ENCODE measurements at regions not wholly inside any gene's neighbourhood (a gene's known extent, or its start where the extent isn't known, plus 50 kb on each side); places are given as distances from the start of the nearest gene placed in this dataset.
A peak's percentile ranks its signal among the peaks of the same experiment; 100 is the strongest.
"Not testable (repeated sequence)": the region's sequence is repeated elsewhere in the genome, so short reads cannot be mapped to it uniquely, and the experiment has no call there.

GRCh38 chr2:58501371-58502160 is 260.4 kb upstream of the FANCL start:
- no peak for DNase-seq

GRCh38 chr2:58497168-58497567 is 256.0 kb upstream of the FANCL start:
- no peak for DNase-seq

GRCh38 chr2:58495806-58496205 is 254.7 kb upstream of the FANCL start:
- no peak for DNase-seq

- no peak for DNase-seq
These were observed 253.0 kb upstream of the FANCL start for GRCh38 chr2:58494071-58494501.

GRCh38 chr2:58484629-58485028 is 243.5 kb upstream of the FANCL start:
- DNase-seq: no peak

GRCh38 chr2:58484221-58484620 is 243.1 kb upstream of the FANCL start:
- DNase-seq: no peak

GRCh38 chr2:58483307-58483706 is 242.2 kb upstream of the FANCL start:
- no peak for DNase-seq

- DNase-seq: no peak
These were observed 240.5 kb upstream of the FANCL start for GRCh38 chr2:58481670-58482069.

GRCh38 chr2:58480141-58480540 is 239.0 kb upstream of the FANCL start:
- no peak for DNase-seq

- no peak for DNase-seq
These were observed 238.5 kb upstream of the FANCL start for GRCh38 chr2:58479535-58480140.

- DNase-seq: no peak
These were observed 235.4 kb upstream of the FANCL start for GRCh38 chr2:58476556-58476955.

GRCh38 chr2:58475756-58476155 is 234.6 kb upstream of the FANCL start:
- no peak for DNase-seq

GRCh38 chr2:58473165-58473564 is 232.0 kb upstream of the FANCL start:
- DNase-seq: no peak

- DNase-seq: no peak
These were observed 225.7 kb upstream of the FANCL start for GRCh38 chr2:58466804-58467203.

GRCh38 chr2:58466021-58466420 is 224.9 kb upstream of the FANCL start:
- DNase-seq: not testable (repeated sequence)

- no peak for DNase-seq
These were observed 219.5 kb upstream of the FANCL start for GRCh38 chr2:58460670-58461069.

GRCh38 chr2:58449286-58450010 is 208.3 kb upstream of the FANCL start:
- no peak for DNase-seq

- no peak for DNase-seq
These were observed 207.7 kb upstream of the FANCL start for GRCh38 chr2:58448845-58449244.

GRCh38 chr2:58448065-58448507 is 207.0 kb upstream of the FANCL start:
- peak; percentile 20 for DNase-seq

GRCh38 chr2:58447586-58447985 is 206.5 kb upstream of the FANCL start:
- no peak for DNase-seq

GRCh38 chr2:58441643-58442042 is 200.5 kb upstream of the FANCL start:
- no peak for DNase-seq

- DNase-seq: no peak
These were observed 195.7 kb upstream of the FANCL start for GRCh38 chr2:58436872-58437271.

- DNase-seq: no peak
These were observed 194.1 kb upstream of the FANCL start for GRCh38 chr2:58435246-58435645.

GRCh38 chr2:58434692-58435091 is 193.6 kb upstream of the FANCL start:
- no peak for DNase-seq

All from 8988T (cell line).